Neural progenitor cell (in vitro differentiated cells): ENCODE measurements at regions not wholly inside any gene's neighbourhood (a gene's known extent, or its start where the extent isn't known, plus 50 kb on each side); places are given as distances from the start of the nearest gene placed in this dataset.

Experiments used
- DNase-seq: peaks from one replicate; pipeline ENCODE4 v3.0.0-alpha.2; 2016; ENCODE audit warnings: low spot score
- H2AFZ ChIP-seq: fragments of 200-600 bp; sonication (generic); replicated peaks from 2 replicates; pipeline ENCODE4 v1.6.1; 2016; ENCODE audit warnings: antibody characterized with exemption
- H3F3A ChIP-seq: fragments of 200-600 bp; sonication (generic); 2 replicates; pipeline ENCODE4 v1.6.1; 2016; ENCODE audit warnings: antibody characterized with exemption, low read depth
- H3K27ac ChIP-seq: fragments of 200-600 bp; sonication (generic); 2 replicates; pipeline ENCODE4 v1.5.1; 2016; ENCODE audit warnings: mild to moderate bottlenecking
- H3K27me3 ChIP-seq: fragments of 200-600 bp; sonication (generic); 2 replicates; pipeline ENCODE4 v1.6.1; 2016; ENCODE audit warnings: mild to moderate bottlenecking, moderate library complexity
- H3K36me3 ChIP-seq: fragments of 200-600 bp; sonication (generic); 2 replicates; pipeline ENCODE4 v1.5.1; 2016
- H3K4me1 ChIP-seq: fragments of 200-600 bp; sonication (generic); 2 replicates; pipeline ENCODE4 v1.6.1; 2016; ENCODE audit warnings: mixed run types
- H3K4me2 ChIP-seq: fragments of 200-600 bp; sonication (generic); 2 replicates; pipeline ENCODE4 v1.6.1; 2016
- H3K4me3 ChIP-seq: fragments of 200-600 bp; sonication (generic); 2 replicates; pipeline ENCODE4 v1.5.1; 2016
- H3K79me2 ChIP-seq: fragments of 200-600 bp; sonication (generic); 2 replicates; pipeline ENCODE4 v1.6.1; 2016; ENCODE audit warnings: low read depth
- H3K9ac ChIP-seq: fragments of 200-600 bp; sonication (generic); 2 replicates; pipeline ENCODE4 v1.6.1; 2016
- H3K9me3 ChIP-seq: fragments of 200-600 bp; sonication (generic); 2 replicates; pipeline ENCODE4 v1.5.1; 2016; ENCODE audit warnings: low read depth
- H4K20me1 ChIP-seq: fragments of 200-600 bp; sonication (generic); 2 replicates; pipeline ENCODE4 v1.6.1; 2016; ENCODE audit warnings: low read depth
- H3K27ac Mint-ChIP-seq: 3 replicates; pipeline ENCODE4 v1.8.0; 2021; ENCODE audit warnings: mixed read lengths
- H3K27me3 Mint-ChIP-seq: 2 replicates; pipeline ENCODE4 v1.8.0; 2022; ENCODE audit warnings: low read depth, mild to moderate bottlenecking, inconsistent platforms, moderate library complexity, mixed read lengths; ENCODE audit not compliant: insufficient read depth
- H3K36me3 Mint-ChIP-seq: 3 replicates; pipeline ENCODE4 v1.8.0; 2021; ENCODE audit warnings: mixed read lengths
- H3K4me1 Mint-ChIP-seq: 3 replicates; pipeline ENCODE4 v1.8.0; 2021; ENCODE audit warnings: mixed read lengths
- H3K4me3 Mint-ChIP-seq: 3 replicates; pipeline ENCODE4 v1.8.0; 2021; ENCODE audit warnings: mild to moderate bottlenecking, moderate library complexity, mixed read lengths
- H3K9me3 Mint-ChIP-seq: 3 replicates; pipeline ENCODE4 v1.8.0; 2020; ENCODE audit warnings: mixed read lengths
- CTCF ChIP-seq: fragments of 200-600 bp; sonication (generic); IDR thresholded peaks from 2 replicates; pipeline ENCODE4 v1.5.1; 2017; ENCODE audit warnings: antibody characterized with exemption, mild to moderate bottlenecking
- EZH2 ChIP-seq: fragments of 200-600 bp; sonication (generic); IDR thresholded peaks from 2 replicates; pipeline ENCODE4 v1.6.1; 2017; ENCODE audit warnings: antibody characterized with exemption, mild to moderate bottlenecking, moderate library complexity
- EZH2phosphoT487 ChIP-seq: fragments of 200-600 bp; sonication (generic); IDR thresholded peaks from 2 replicates; pipeline ENCODE4 v1.6.1; 2017; ENCODE audit warnings: antibody characterized with exemption

DNA sequence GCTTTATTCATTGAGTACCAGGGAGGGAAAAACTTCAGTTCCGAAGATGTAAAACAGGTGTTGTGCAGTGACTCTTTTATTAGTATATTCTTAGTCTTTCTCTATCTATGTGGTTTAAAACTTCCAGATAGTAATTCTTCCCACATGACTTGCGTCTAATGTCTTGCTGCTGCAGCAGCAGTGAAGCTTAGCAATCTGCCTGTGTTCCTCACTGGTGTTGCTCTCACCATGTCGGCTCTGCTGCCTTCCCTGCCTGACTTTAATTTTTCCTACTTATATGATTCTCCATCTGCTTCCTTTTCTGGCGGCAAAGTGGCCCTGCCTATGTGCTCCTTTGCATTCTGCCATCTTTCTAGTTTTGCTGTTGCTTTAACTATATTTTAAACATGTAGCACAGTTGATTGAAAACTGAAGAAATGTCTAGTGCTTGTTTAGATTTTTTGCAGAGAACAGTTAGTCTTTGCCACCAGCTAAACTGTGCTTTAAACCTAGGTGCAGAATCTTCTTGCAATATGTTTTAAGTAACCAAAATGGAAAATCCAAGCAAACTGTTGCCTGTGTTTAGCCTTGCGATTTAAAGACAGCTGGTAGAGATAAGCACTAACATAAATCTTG, 1934.2 kb upstream of the IGFBP7 start:
- Histone ChIP-seq H3F3A (no peaks in the 10 kb centered on the region), H3K27ac (no peak overlapping the region), H3K4me3 (no peak overlapping the region), H3K4me1 (no peaks in the 10 kb centered on the region), H3K27me3 (no peaks in the 10 kb centered on the region), H3K36me3 (no peaks in the 10 kb centered on the region), H2AFZ (peak overlapping the region; percentile 32), H3K79me2 (no peaks in the 10 kb centered on the region), H3K9ac (no peak overlapping the region), H3K9me3 (no peaks in the 10 kb centered on the region), H4K20me1 (no peaks in the 10 kb centered on the region), H3K4me2 (no peak overlapping the region)
- H3K4me1 Mint-ChIP-seq, result no peaks in the 10 kb centered on the region
- H3K4me3 Mint-ChIP-seq, result no peak overlapping the region
- no peaks in the 10 kb centered on the region for H3K36me3 Mint-ChIP-seq
- DNase-seq, result no peak
- no peaks in the 10 kb centered on the region for H3K27me3 Mint-ChIP-seq
- no peak for TF ChIP-seq EZH2
- TF ChIP-seq CTCF, result no peak
- no peak for TF ChIP-seq EZH2phosphoT487
- H3K27ac Mint-ChIP-seq, result no peak overlapping the region
- H3K9me3 Mint-ChIP-seq, result no peaks in the 10 kb centered on the region

DNA sequence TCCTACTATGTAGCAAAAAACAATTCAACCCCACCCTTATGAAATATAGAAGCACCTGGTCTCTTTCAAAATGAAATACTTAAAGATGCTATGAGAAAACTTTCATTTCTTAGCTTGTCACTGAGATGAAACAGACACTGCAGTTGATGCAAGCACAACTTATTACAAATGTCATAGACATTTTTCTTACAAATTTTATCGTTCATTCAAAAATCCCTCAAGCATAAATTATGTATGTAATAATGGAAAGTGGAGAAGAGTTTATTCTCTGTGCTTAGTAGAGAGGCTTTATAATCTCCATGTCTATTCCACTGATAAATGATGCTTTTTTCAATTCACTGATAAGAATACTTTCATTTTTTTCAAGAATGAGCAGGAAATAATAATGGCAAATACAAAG, 1943.9 kb upstream of the IGFBP7 start:
- H3F3A ChIP-seq, result no peaks in the 10 kb centered on the region
- peaks cover 2% of the 10 kb centered on the region for H3K27me3 Mint-ChIP-seq
- H3K36me3 Mint-ChIP-seq, result no peaks in the 10 kb centered on the region
- no peak overlapping the region for H3K27ac Mint-ChIP-seq
- no peaks in the 10 kb centered on the region for H3K4me1 Mint-ChIP-seq
- no peak overlapping the region for H3K4me3 Mint-ChIP-seq
- H3K4me3 ChIP-seq, result no peak overlapping the region
- no peaks in the 10 kb centered on the region for H3K27me3 ChIP-seq
- no peaks in the 10 kb centered on the region for H3K9me3 ChIP-seq
- H3K4me2 ChIP-seq, result no peak overlapping the region
- H3K36me3 ChIP-seq, result no peaks in the 10 kb centered on the region
- no peak overlapping the region for H3K27ac ChIP-seq
- no peaks in the 10 kb centered on the region for H4K20me1 ChIP-seq
- TF ChIP-seq EZH2 (no peak), CTCF (no peak), EZH2phosphoT487 (no peak)
- no peaks in the 10 kb centered on the region for H3K79me2 ChIP-seq
- H3K4me1 ChIP-seq, result no peaks in the 10 kb centered on the region
- H3K9me3 Mint-ChIP-seq, result no peaks in the 10 kb centered on the region
- no peak overlapping the region for H3K9ac ChIP-seq
- no peak overlapping the region for H2AFZ ChIP-seq
- no peak for DNase-seq

DNA sequence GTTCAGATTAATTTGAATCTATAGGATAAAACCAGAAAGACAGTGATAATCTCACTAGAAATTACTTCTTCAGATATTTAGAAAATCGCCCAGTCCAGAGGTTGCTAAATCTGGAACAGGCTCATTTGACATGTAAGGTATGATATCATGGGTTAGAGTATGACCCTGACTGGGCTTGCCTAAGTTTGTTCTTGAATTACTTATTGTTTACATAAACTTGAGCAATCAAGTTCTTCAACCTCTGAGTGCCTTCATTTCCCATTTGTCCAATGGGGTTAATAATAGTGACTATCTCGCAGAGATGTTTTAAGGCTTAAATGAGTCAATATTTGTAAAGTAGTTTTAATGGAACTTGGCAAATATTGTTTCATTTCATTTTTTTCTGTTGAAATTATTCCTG, 1947.6 kb upstream of the IGFBP7 start:
- Histone ChIP-seq H3K4me1 (no peaks in the 10 kb centered on the region), H3K79me2 (no peaks in the 10 kb centered on the region), H2AFZ (no peak overlapping the region), H3K27me3 (no peaks in the 10 kb centered on the region), H4K20me1 (no peaks in the 10 kb centered on the region), H3K36me3 (no peaks in the 10 kb centered on the region), H3K4me3 (no peak overlapping the region), H3K27ac (no peak overlapping the region), H3F3A (no peaks in the 10 kb centered on the region), H3K4me2 (no peak overlapping the region), H3K9me3 (no peaks in the 10 kb centered on the region), H3K9ac (no peak overlapping the region)
- H3K27ac Mint-ChIP-seq, result no peak overlapping the region
- no peaks in the 10 kb centered on the region for H3K27me3 Mint-ChIP-seq
- no peaks in the 10 kb centered on the region for H3K9me3 Mint-ChIP-seq
- H3K4me3 Mint-ChIP-seq, result no peak overlapping the region
- H3K4me1 Mint-ChIP-seq, result no peaks in the 10 kb centered on the region
- DNase-seq, result no peak
- H3K36me3 Mint-ChIP-seq, result no peaks in the 10 kb centered on the region
- TF ChIP-seq EZH2 (no peak), EZH2phosphoT487 (no peak), CTCF (no peak)
